ENCODE measurements at regions not wholly inside any gene's neighbourhood (a gene's known extent, or its start where the extent isn't known, plus 50 kb on each side); places are given as distances from the start of the nearest gene placed in this dataset.
"Not testable (repeated sequence)": the region's sequence is repeated elsewhere in the genome, so short reads cannot be mapped to it uniquely, and the experiment has no call there.

GRCh38 chr14:28603606-28604005 is 163.0 kb upstream of the FOXG1 start:
- DNase-seq (ENCODE audit: low spot score) = no peak

GRCh38 chr14:28607661-28608060 is 158.9 kb upstream of the FOXG1 start:
- DNase-seq (ENCODE audit: low spot score) = no peak

GRCh38 chr14:28608443-28608842 is 158.1 kb upstream of the FOXG1 start:
- DNase-seq (ENCODE audit: low spot score) = no peak

- no peak for DNase-seq (ENCODE audit: low spot score)
Measured at GRCh38 chr14:28608851-28609828, 157.4 kb upstream of the FOXG1 start.

GRCh38 chr14:28612414-28612813 is 154.2 kb upstream of the FOXG1 start:
- no peak for DNase-seq (ENCODE audit: low spot score)

- no peak for DNase-seq (ENCODE audit: low spot score)
Measured at GRCh38 chr14:28613532-28613931, 153.1 kb upstream of the FOXG1 start.

- no peak for DNase-seq (ENCODE audit: low spot score)
Measured at GRCh38 chr14:28626780-28627179, 139.8 kb upstream of the FOXG1 start.

GRCh38 chr14:28629328-28630004 is 137.1 kb upstream of the FOXG1 start:
- no peak for DNase-seq (ENCODE audit: low spot score)

- no peak for DNase-seq (ENCODE audit: low spot score)
Measured at GRCh38 chr14:28630100-28630499, 136.5 kb upstream of the FOXG1 start.

GRCh38 chr14:28635387-28635786 is 131.2 kb upstream of the FOXG1 start:
- DNase-seq (ENCODE audit: low spot score) = no peak

GRCh38 chr14:28635816-28636215 is 130.8 kb upstream of the FOXG1 start:
- not testable (repeated sequence) for DNase-seq (ENCODE audit: low spot score)

- not testable (repeated sequence) for DNase-seq (ENCODE audit: low spot score)
Measured at GRCh38 chr14:28641189-28641588, 125.4 kb upstream of the FOXG1 start.

GRCh38 chr14:28651148-28651547 is 115.4 kb upstream of the FOXG1 start:
- no peak for DNase-seq (ENCODE audit: low spot score)

- DNase-seq (ENCODE audit: low spot score) = no peak
Measured at GRCh38 chr14:28652782-28653181, 113.8 kb upstream of the FOXG1 start.

- no peak for DNase-seq (ENCODE audit: low spot score)
Measured at GRCh38 chr14:28653521-28653920, 113.1 kb upstream of the FOXG1 start.

- DNase-seq (ENCODE audit: low spot score) = no peak
Measured at GRCh38 chr14:28656704-28657255, 109.8 kb upstream of the FOXG1 start.

- no peak for DNase-seq (ENCODE audit: low spot score)
Measured at GRCh38 chr14:28661171-28661772, 105.3 kb upstream of the FOXG1 start.

GRCh38 chr14:28666961-28667360 is 99.6 kb upstream of the FOXG1 start:
- no peak for DNase-seq (ENCODE audit: low spot score)

- DNase-seq (ENCODE audit: low spot score) = no peak
Measured at GRCh38 chr14:28671425-28671824, 95.2 kb upstream of the FOXG1 start.

- no peak for DNase-seq (ENCODE audit: low spot score)
Measured at GRCh38 chr14:28673056-28673455, 93.5 kb upstream of the FOXG1 start.

GRCh38 chr14:28676479-28676878 is 90.1 kb upstream of the FOXG1 start:
- no peak for DNase-seq (ENCODE audit: low spot score)

- DNase-seq (ENCODE audit: low spot score) = no peak
Measured at GRCh38 chr14:28677381-28677780, 89.2 kb upstream of the FOXG1 start.
